Stomach (tissue), 8 donors: ENCODE measurements at regions not wholly inside any gene's neighbourhood (a gene's known extent, or its start where the extent isn't known, plus 50 kb on each side); places are given as distances from the start of the nearest gene placed in this dataset.

ENCODE experiments used
- DNase-seq, 2 donors: peaks; one replicate each; pipeline versions ENCODE4 v3.0.0 to v3.0.0-alpha.2; 2013 to 2019
- H3K27ac ChIP-seq, 5 donors: fragments of 200-600 bp in 4 of 5; sonication (generic) in 4 of 5; one replicate each; pipeline ENCODE4 v1.5.1; 2013 to 2019; ENCODE audit warnings: mild to moderate bottlenecking in 1 of 5, moderate library complexity in 1 of 5
- H3K27me3 ChIP-seq, 3 donors: fragments of 200-600 bp; sonication (generic); one replicate each; pipeline ENCODE4 v1.5.1; 2017 to 2019; ENCODE audit warnings: mixed run types in 1 of 3
- H3K36me3 ChIP-seq, 4 donors: fragments of 200-600 bp; sonication (generic); 1 replicate in 3 of 4; 2 replicates in 1 of 4; pipeline ENCODE4 v1.5.1; 2016 to 2019
- H3K4me1 ChIP-seq, 4 donors: fragments of 200-600 bp; sonication (generic); one replicate each; pipeline ENCODE4 v1.5.1; 2016 to 2019
- H3K4me3 ChIP-seq, 4 donors: fragments of 200-600 bp; sonication (generic) in 3 of 4; one replicate each; pipeline ENCODE4 v1.5.1; 2016 to 2019; ENCODE audit warnings: mild to moderate bottlenecking in 1 of 4
- H3K9me3 ChIP-seq, 4 donors: fragments of 200-600 bp; sonication (generic); one replicate each; pipeline ENCODE4 v1.5.1; 2016 to 2019
- EP300 ChIP-seq: sonication (generic); formaldehyde crosslinking; IDR thresholded peaks from one replicate; pipeline ENCODE4 v1.6.1; 2017; ENCODE audit warnings: antibody characterized with exemption
- POLR2A ChIP-seq, 4 donors: fragments of 450-650 bp; IDR thresholded peaks; one replicate each; pipeline ENCODE4 v1.6.1; 2016; ENCODE audit warnings: antibody characterized with exemption in 4 of 4, control low read depth in 2 of 4, mild to moderate bottlenecking in 1 of 4, moderate library complexity in 1 of 4
- POLR2AphosphoS5 ChIP-seq, 3 donors: sonication (generic); formaldehyde crosslinking; IDR thresholded peaks; one replicate each; pipeline ENCODE4 v1.6.1; 2016; ENCODE audit warnings: antibody characterized with exemption in 3 of 3
- WGBS, 5 donors: extraction: QIAGEN DNeasy Blood & Tissue Kit in 3 of 5; methylation state at CpG; one replicate each; pipeline versions ENCODE4 v1.1.5 to v1.1.7; 2013 to 2018; 5-methylcytosine and 5-hydroxymethylcytosine counted together
- intact Hi-C: fragments of 100-400 bp; cut with DNase I; formaldehyde crosslinking; loops from one replicate; pipeline ENCODE4 v1.15.1; 2023; ENCODE audit warnings: low total_unique reads
- TF ChIP-seq, protein P1 (sequence below), 7 experiments: fragments of 450-650 bp in 4 of 7; fragments of 200-600 bp in 3 of 7; sonication (generic) in 3 of 7; IDR thresholded peaks; one replicate each; pipeline ENCODE4 v1.5.1; 2016 to 2019; ENCODE audit warnings: antibody characterized with exemption in 7 of 7, control low read depth in 2 of 7, mild to moderate bottlenecking in 1 of 7
- donor health status: healthy with polysubstance abuse.
- donor health status: Bipolar disorder and iron deficiency.
- donor health status: healthy.

DNA sequence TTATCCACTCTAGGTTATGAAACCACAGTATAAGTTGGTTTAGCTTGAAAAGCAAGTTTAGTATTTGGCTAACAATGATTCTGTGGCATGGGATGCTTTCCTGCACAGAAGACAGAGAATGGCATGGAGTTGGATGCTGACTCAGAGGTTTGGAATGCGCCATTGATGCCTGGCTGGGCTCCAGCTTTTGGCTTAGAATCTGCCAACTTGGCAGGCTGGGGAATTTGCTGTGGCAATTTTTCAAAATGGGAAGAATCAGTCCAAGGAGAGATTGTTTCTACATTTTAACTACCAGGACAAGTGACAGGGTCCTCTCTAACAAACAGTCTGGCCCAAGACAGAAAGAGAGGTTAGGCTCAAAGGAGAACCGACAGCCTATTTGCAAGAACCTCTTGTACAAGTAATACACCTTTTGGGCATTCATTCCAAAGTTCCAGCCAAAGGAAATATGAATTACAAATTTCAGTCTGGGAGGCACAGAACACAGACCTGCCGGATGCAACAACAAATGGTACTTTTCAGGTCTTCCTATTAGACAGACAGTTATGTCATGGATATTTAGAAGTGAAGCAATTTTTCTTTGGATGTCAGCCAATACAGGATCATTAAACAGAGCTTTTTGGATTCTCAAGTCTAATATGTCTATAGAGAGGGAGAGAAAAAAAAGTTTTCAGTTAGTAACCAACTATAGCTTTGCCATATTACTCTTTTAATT lies 1027.7 kb downstream of the TMEM182 start:
- Histone ChIP-seq H3K4me1 (no peaks in the 10 kb centered on the region), H3K27ac (no peak overlapping the region), H3K4me3 (no peak overlapping the region), H3K9me3 (peaks cover 0 to 14% (median 1%) of the 10 kb centered on the region in 4 donors), H3K36me3 (no peaks in the 10 kb centered on the region), H3K27me3 (no peaks in the 10 kb centered on the region)
- peak in 1 of 2 donors; percentile 51 for DNase-seq
- intact Hi-C loops, result no loop called here
- 40 to 69% (median 59%) methylated on average over 3 of the region's 3 CpGs for WGBS, 5 donors
- TF ChIP-seq POLR2A (IDR thresholded peaks at IDR 0.05), result no peak
- TF ChIP-seq POLR2AphosphoS5 (IDR thresholded peaks at IDR 0.05), result no peak
- TF ChIP-seq, protein P1, sequence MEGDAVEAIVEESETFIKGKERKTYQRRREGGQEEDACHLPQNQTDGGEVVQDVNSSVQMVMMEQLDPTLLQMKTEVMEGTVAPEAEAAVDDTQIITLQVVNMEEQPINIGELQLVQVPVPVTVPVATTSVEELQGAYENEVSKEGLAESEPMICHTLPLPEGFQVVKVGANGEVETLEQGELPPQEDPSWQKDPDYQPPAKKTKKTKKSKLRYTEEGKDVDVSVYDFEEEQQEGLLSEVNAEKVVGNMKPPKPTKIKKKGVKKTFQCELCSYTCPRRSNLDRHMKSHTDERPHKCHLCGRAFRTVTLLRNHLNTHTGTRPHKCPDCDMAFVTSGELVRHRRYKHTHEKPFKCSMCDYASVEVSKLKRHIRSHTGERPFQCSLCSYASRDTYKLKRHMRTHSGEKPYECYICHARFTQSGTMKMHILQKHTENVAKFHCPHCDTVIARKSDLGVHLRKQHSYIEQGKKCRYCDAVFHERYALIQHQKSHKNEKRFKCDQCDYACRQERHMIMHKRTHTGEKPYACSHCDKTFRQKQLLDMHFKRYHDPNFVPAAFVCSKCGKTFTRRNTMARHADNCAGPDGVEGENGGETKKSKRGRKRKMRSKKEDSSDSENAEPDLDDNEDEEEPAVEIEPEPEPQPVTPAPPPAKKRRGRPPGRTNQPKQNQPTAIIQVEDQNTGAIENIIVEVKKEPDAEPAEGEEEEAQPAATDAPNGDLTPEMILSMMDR (IDR thresholded peaks at IDR 0.05), result no peak
- no peak for TF ChIP-seq EP300

GRCh38 chr2:103792042-103792441 lies 1030.2 kb downstream of the TMEM182 start:
- intact Hi-C loops, result no loop called here
- Histone ChIP-seq H3K9me3 (peaks cover 0 to 16% (median 6%) of the 10 kb centered on the region in 4 donors), H3K4me3 (no peak overlapping the region), H3K36me3 (no peaks in the 10 kb centered on the region), H3K4me1 (no peaks in the 10 kb centered on the region), H3K27me3 (no peaks in the 10 kb centered on the region), H3K27ac (no peak overlapping the region)
- no peak for TF ChIP-seq EP300
- TF ChIP-seq POLR2A (IDR thresholded peaks at IDR 0.05), result no peak
- no peak for TF ChIP-seq POLR2AphosphoS5 (IDR thresholded peaks at IDR 0.05)
- TF ChIP-seq, protein P1 (IDR thresholded peaks at IDR 0.05), result no peak
- WGBS, 5 donors, result 39 to 57% (median 46%) methylated on average over 5 of the region's 5 CpGs
- DNase-seq, result no peak

GRCh38 chr2:103798291-103798690 lies 1036.5 kb downstream of the TMEM182 start:
- DNase-seq, result no peak
- no peak for TF ChIP-seq EP300
- TF ChIP-seq POLR2AphosphoS5 (IDR thresholded peaks at IDR 0.05), result no peak
- TF ChIP-seq, protein P1 (IDR thresholded peaks at IDR 0.05), result no peak
- TF ChIP-seq POLR2A (IDR thresholded peaks at IDR 0.05), result no peak
- no peaks in the 10 kb centered on the region for H3K4me1 ChIP-seq
- H3K27ac ChIP-seq, result no peak overlapping the region
- H3K27me3 ChIP-seq, result no peaks in the 10 kb centered on the region
- WGBS, 5 donors, result 83 to 91% (median 86%) methylated on average over 1 of the region's 1 CpG
- intact Hi-C loops, result no loop called here
- no peak overlapping the region for H3K4me3 ChIP-seq
- no peaks in the 10 kb centered on the region for H3K36me3 ChIP-seq
- peaks cover 0 to 19% (median 6%) of the 10 kb centered on the region in 4 donors for H3K9me3 ChIP-seq

DNA sequence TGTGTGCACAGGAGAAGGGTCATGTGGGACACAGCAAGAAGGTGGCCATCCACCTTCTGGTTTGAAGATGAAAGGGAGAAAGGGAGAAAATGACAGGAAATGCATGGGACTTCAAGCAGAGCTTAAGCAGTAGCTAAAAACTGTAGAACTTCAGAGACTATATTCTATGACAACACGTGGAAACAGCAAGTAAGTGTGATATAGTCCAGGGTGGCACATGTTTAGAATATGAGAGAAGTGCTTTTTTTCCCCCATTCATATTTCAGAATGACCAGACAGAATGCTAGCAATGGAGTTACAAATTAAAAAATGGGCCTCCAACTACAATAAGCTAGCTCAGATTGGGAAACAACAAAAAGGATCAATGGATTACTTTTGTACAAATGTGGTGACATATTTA lies 1042.2 kb downstream of the TMEM182 start:
- Histone ChIP-seq H3K4me3 (no peak overlapping the region), H3K27ac (no peak overlapping the region), H3K36me3 (no peaks in the 10 kb centered on the region), H3K27me3 (no peaks in the 10 kb centered on the region), H3K4me1 (no peaks in the 10 kb centered on the region), H3K9me3 (peaks cover 0 to 4% (median 0%) of the 10 kb centered on the region in 4 donors)
- intact Hi-C loops, result no loop called here
- no peak for DNase-seq
- WGBS, 5 donors, result 24 to 53% (median 48%) methylated on average over 1 of the region's 1 CpG
- TF ChIP-seq, protein P1 (IDR thresholded peaks at IDR 0.05), result no peak
- TF ChIP-seq EP300 (no peak), POLR2AphosphoS5 (IDR thresholded peaks at IDR 0.05) (no peak), POLR2A (IDR thresholded peaks at IDR 0.05) (no peak)
